Stomach smooth muscle (tissue), 2 donors: ENCODE measurements at regions not wholly inside any gene's neighbourhood (a gene's known extent, or its start where the extent isn't known, plus 50 kb on each side); places are given as distances from the start of the nearest gene placed in this dataset.

ENCODE experiments used
- H3K27ac ChIP-seq: one replicate; pipeline ENCODE4 v1.7.0; 2013; ENCODE audit warnings: mild to moderate bottlenecking, low read length, inconsistent platforms
- H3K27me3 ChIP-seq, 2 donors: one replicate each; pipeline ENCODE4 v1.7.0; 2013; ENCODE audit warnings: low read length in 2 of 2; ENCODE audit not compliant: insufficient read depth in 2 of 2, control insufficient read depth in 1 of 2
- H3K36me3 ChIP-seq, 2 donors: one replicate each; pipeline ENCODE4 v1.7.0; 2013; ENCODE audit warnings: low read length in 2 of 2; ENCODE audit not compliant: control insufficient read depth in 2 of 2, insufficient read depth in 2 of 2
- H3K4me1 ChIP-seq: one replicate; pipeline ENCODE4 v1.7.0; 2013; ENCODE audit warnings: low read length; ENCODE audit not compliant: control insufficient read depth, insufficient read depth
- H3K4me3 ChIP-seq, 2 donors: one replicate each; pipeline ENCODE4 v1.7.0; 2013; ENCODE audit warnings: low read length in 2 of 2
- H3K9ac ChIP-seq, 2 donors: one replicate each; pipeline ENCODE4 v1.7.0; 2013; ENCODE audit warnings: low read length in 2 of 2, mild to moderate bottlenecking in 1 of 2
- H3K9me3 ChIP-seq, 2 donors: one replicate each; pipeline ENCODE4 v1.7.0; 2013; ENCODE audit warnings: low read length in 2 of 2; ENCODE audit not compliant: control insufficient read depth in 2 of 2
- donor health status: healthy.
- donor health status: Pancreatic carcinoma.

- H3K36me3 ChIP-seq, result no peaks in the 10 kb centered on the region
- no peaks in the 10 kb centered on the region for H3K27me3 ChIP-seq
- H3K4me3 ChIP-seq, result no peak overlapping the region
- H3K9ac ChIP-seq, result no peak overlapping the region
- H3K27ac ChIP-seq, result no peak overlapping the region
- H3K4me1 ChIP-seq, result no peaks in the 10 kb centered on the region
- H3K9me3 ChIP-seq, result no peaks in the 10 kb centered on the region
Observed at GRCh38 chr18:44013871-44014270, 666.8 kb upstream of the SETBP1 start.

- no peak overlapping the region for H3K27ac ChIP-seq
- H3K27me3 ChIP-seq, result no peaks in the 10 kb centered on the region
- no peak overlapping the region for H3K4me3 ChIP-seq
- H3K4me1 ChIP-seq, result no peaks in the 10 kb centered on the region
- no peaks in the 10 kb centered on the region for H3K36me3 ChIP-seq
- H3K9me3 ChIP-seq, result no peaks in the 10 kb centered on the region
- H3K9ac ChIP-seq, result no peak overlapping the region
Observed at GRCh38 chr18:44025421-44025820, 655.3 kb upstream of the SETBP1 start.

GRCh38 chr18:44028109-44028508, 652.6 kb upstream of the SETBP1 start:
- Histone ChIP-seq H3K9me3 (no peaks in the 10 kb centered on the region), H3K4me3 (no peak overlapping the region), H3K27ac (no peak overlapping the region), H3K27me3 (no peaks in the 10 kb centered on the region), H3K9ac (no peak overlapping the region), H3K4me1 (no peaks in the 10 kb centered on the region), H3K36me3 (no peaks in the 10 kb centered on the region)

- H3K9ac ChIP-seq, result no peak overlapping the region
- H3K36me3 ChIP-seq, result no peaks in the 10 kb centered on the region
- H3K4me3 ChIP-seq, result no peak overlapping the region
- H3K9me3 ChIP-seq, result no peaks in the 10 kb centered on the region
- H3K4me1 ChIP-seq, result no peaks in the 10 kb centered on the region
- no peak overlapping the region for H3K27ac ChIP-seq
- no peaks in the 10 kb centered on the region for H3K27me3 ChIP-seq
Observed at GRCh38 chr18:44031063-44031462, 649.6 kb upstream of the SETBP1 start.

- no peaks in the 10 kb centered on the region for H3K36me3 ChIP-seq
- H3K27ac ChIP-seq, result no peak overlapping the region
- H3K9ac ChIP-seq, result no peak overlapping the region
- no peak overlapping the region for H3K4me3 ChIP-seq
- no peaks in the 10 kb centered on the region for H3K4me1 ChIP-seq
- no peaks in the 10 kb centered on the region for H3K9me3 ChIP-seq
- H3K27me3 ChIP-seq, result no peaks in the 10 kb centered on the region
Observed at GRCh38 chr18:44033144-44033701, 647.5 kb upstream of the SETBP1 start.

- Histone ChIP-seq H3K9me3 (no peaks in the 10 kb centered on the region), H3K27ac (no peak overlapping the region)
Observed at GRCh38 chr18:44035554-44035953, 645.1 kb upstream of the SETBP1 start.

GRCh38 chr18:44036501-44036900, 644.2 kb upstream of the SETBP1 start:
- Histone ChIP-seq H3K4me3 (no peak overlapping the region), H3K27ac (no peak overlapping the region), H3K36me3 (no peaks in the 10 kb centered on the region), H3K4me1 (no peaks in the 10 kb centered on the region), H3K9me3 (no peaks in the 10 kb centered on the region), H3K27me3 (no peaks in the 10 kb centered on the region), H3K9ac (no peak overlapping the region)

More at GRCh38 chr18:44035554-44035953, 645.1 kb upstream of the SETBP1 start:
- no peaks in the 10 kb centered on the region for H3K4me1 ChIP-seq
- H3K27me3 ChIP-seq, result no peaks in the 10 kb centered on the region
- H3K36me3 ChIP-seq, result no peaks in the 10 kb centered on the region
- H3K4me3 ChIP-seq, result no peak overlapping the region
- H3K9ac ChIP-seq, result no peak overlapping the region

- H3K9me3 ChIP-seq, result no peaks in the 10 kb centered on the region
- H3K9ac ChIP-seq, result no peak overlapping the region
- H3K4me1 ChIP-seq, result no peaks in the 10 kb centered on the region
- no peaks in the 10 kb centered on the region for H3K36me3 ChIP-seq
- H3K4me3 ChIP-seq, result no peak overlapping the region
- H3K27me3 ChIP-seq, result no peaks in the 10 kb centered on the region
- no peak overlapping the region for H3K27ac ChIP-seq
Observed at GRCh38 chr18:44039216-44039615, 641.5 kb upstream of the SETBP1 start.

- no peak overlapping the region for H3K9ac ChIP-seq
Observed at GRCh38 chr18:44039826-44040225, 640.9 kb upstream of the SETBP1 start.

GRCh38 chr18:44041553-44041952, 639.1 kb upstream of the SETBP1 start:
- no peaks in the 10 kb centered on the region for H3K4me1 ChIP-seq
- no peak overlapping the region for H3K9ac ChIP-seq
- no peaks in the 10 kb centered on the region for H3K36me3 ChIP-seq
- H3K27me3 ChIP-seq, result no peaks in the 10 kb centered on the region
- no peaks in the 10 kb centered on the region for H3K9me3 ChIP-seq
- H3K4me3 ChIP-seq, result no peak overlapping the region
- H3K27ac ChIP-seq, result no peak overlapping the region

More at GRCh38 chr18:44039826-44040225, 640.9 kb upstream of the SETBP1 start:
- Histone ChIP-seq H3K27ac (no peak overlapping the region), H3K36me3 (no peaks in the 10 kb centered on the region), H3K4me3 (no peak overlapping the region), H3K4me1 (no peaks in the 10 kb centered on the region), H3K9me3 (no peaks in the 10 kb centered on the region), H3K27me3 (no peaks in the 10 kb centered on the region)

GRCh38 chr18:44041961-44042360, 638.7 kb upstream of the SETBP1 start:
- no peak overlapping the region for H3K4me3 ChIP-seq
- no peaks in the 10 kb centered on the region for H3K27me3 ChIP-seq
- no peaks in the 10 kb centered on the region for H3K36me3 ChIP-seq

More at GRCh38 chr18:44041961-44042360, 638.7 kb upstream of the SETBP1 start:
- no peaks in the 10 kb centered on the region for H3K9me3 ChIP-seq
- no peaks in the 10 kb centered on the region for H3K4me1 ChIP-seq
- no peak overlapping the region for H3K27ac ChIP-seq
- no peak overlapping the region for H3K9ac ChIP-seq
